RWPE1 (cell line): ENCODE measurements at regions not wholly inside any gene's neighbourhood (a gene's known extent, or its start where the extent isn't known, plus 50 kb on each side); places are given as distances from the start of the nearest gene placed in this dataset.

Experiments used
- CTCF ChIA-PET: fragments of 350-600 bp; sonication (Branson Sonifier 250); formaldehyde crosslinking; extraction: SDS; loops from one replicate; lab custom pipeline; 2021; lab: Yijun Ruan, JAX
- POLR2A ChIA-PET: fragments of 400-600 bp; formaldehyde crosslinking; extraction: SDS; loops from one replicate; lab custom pipeline; 2020; ENCODE audit warnings: antibody characterized with exemption; ENCODE audit not compliant: low non-redundant PET; lab: Yijun Ruan, JAX
- DNase-seq: peaks from one replicate; pipeline ENCODE4 v3.0.0; 2012; ENCODE audit warnings: low spot score
- H3K27ac ChIP-seq: fragments of 450-650 bp; 2 replicates; pipeline ENCODE4 v1.5.1; 2017
- CTCF ChIP-seq: fragments of 450-650 bp; conservative IDR thresholded peaks from 2 replicates; pipeline ENCODE4 v1.5.1; 2017; ENCODE audit warnings: low read depth, mild to moderate bottlenecking

- POLR2A ChIA-PET: no interaction called here
- CTCF ChIA-PET: interaction anchor here (0.6 kb wide), 1 partner anchor 377 kb away, joined by 5 read pairs; no protein-coding TSS in a partner anchor
- H3K27ac ChIP-seq: no peak overlapping the region
- TF ChIP-seq CTCF: no peak
- peak; percentile 55 for DNase-seq
Observed at GRCh38 chr11:80593648-80594374, 1153.0 kb upstream of the TENM4 start.

GRCh38 chr11:80592546-80592945 lies 1151.7 kb upstream of the TENM4 start:
- no peak overlapping the region for H3K27ac ChIP-seq
- TF ChIP-seq CTCF: no peak

GRCh38 chr11:80587906-80588305 lies 1147.1 kb upstream of the TENM4 start:
- CTCF ChIA-PET: no interaction called here
- no peak for DNase-seq
- no peak for TF ChIP-seq CTCF
- no peak overlapping the region for H3K27ac ChIP-seq
- POLR2A ChIA-PET: no interaction called here

More at GRCh38 chr11:80592546-80592945, 1151.7 kb upstream of the TENM4 start:
- ChIA-PET POLR2A (no interaction called here), CTCF (no interaction called here)
- DNase-seq: no peak

GRCh38 chr11:80586464-80586863 lies 1145.6 kb upstream of the TENM4 start:
- peak; percentile 16 for DNase-seq
- H3K27ac ChIP-seq: no peak overlapping the region
- CTCF ChIA-PET: interaction anchor here (0.6 kb wide), 1 partner anchor 70 kb away, joined by 4 read pairs; no protein-coding TSS in a partner anchor
- POLR2A ChIA-PET: no interaction called here
- no peak for TF ChIP-seq CTCF

GRCh38 chr11:80584661-80585060 lies 1143.8 kb upstream of the TENM4 start:
- no peak for TF ChIP-seq CTCF
- ChIA-PET CTCF (no interaction called here), POLR2A (no interaction called here)
- H3K27ac ChIP-seq: no peak overlapping the region
- DNase-seq: no peak

- ChIA-PET CTCF (no interaction called here), POLR2A (no interaction called here)
- no peak for TF ChIP-seq CTCF
- H3K27ac ChIP-seq: no peak overlapping the region
- no peak for DNase-seq
Observed at GRCh38 chr11:80569832-80570231, 1129.0 kb upstream of the TENM4 start.
